ENCODE measurements at regions not wholly inside any gene's neighbourhood (a gene's known extent, or its start where the extent isn't known, plus 50 kb on each side); places are given as distances from the start of the nearest gene placed in this dataset.

GRCh38 chr13:76349700-76350099 lies 536.5 kb downstream of the KCTD12 start:
- TF ChIP-seq CTCF (conservative IDR thresholded peaks at IDR 0.05 in 1 of 2, IDR thresholded peaks at IDR 0.05 in 1 of 2; ENCODE audit: low read depth in 1 of 2, low read length in 2 of 2) (no peak), EZH2 (IDR thresholded peaks at IDR 0.05; ENCODE audit: low read length, missing control alignments) (no peak)

Data from fibroblast of lung (primary cell).